Left ventricle myocardium inferior (tissue), 1 donor: ENCODE measurements at regions not wholly inside any gene's neighbourhood (a gene's known extent, or its start where the extent isn't known, plus 50 kb on each side); places are given as distances from the start of the nearest gene placed in this dataset.
A peak's percentile ranks its signal among the peaks of the same experiment; 100 is the strongest.
"Not testable (repeated sequence)": the region's sequence is repeated elsewhere in the genome, so short reads cannot be mapped to it uniquely, and the experiment has no call there.

Experiments used
- DNase-seq: peaks from one replicate; pipeline ENCODE4 v3.0.0-alpha.2; 2020
- H3K27ac ChIP-seq: fragments of 200-600 bp; replicated peaks from 2 replicates; pipeline ENCODE4 v1.8.0; 2021
- H3K27me3 ChIP-seq: fragments of 200-600 bp; 2 replicates; pipeline ENCODE4 v1.8.0; 2021; ENCODE audit warnings: low read depth
- H3K36me3 ChIP-seq: fragments of 200-600 bp; 2 replicates; pipeline ENCODE4 v1.8.0; 2021
- H3K4me1 ChIP-seq: fragments of 200-600 bp; 2 replicates; pipeline ENCODE4 v1.8.0; 2021
- H3K4me3 ChIP-seq: fragments of 200-600 bp; 2 replicates; pipeline ENCODE4 v1.8.0; 2021; ENCODE audit warnings: mild to moderate bottlenecking, moderate library complexity
- H3K9me3 ChIP-seq: fragments of 200-600 bp; replicated peaks from 2 replicates; pipeline ENCODE4 v1.8.0; 2021
- intact Hi-C: fragments of 100-400 bp; cut with micrococcal nuclease; formaldehyde crosslinking; loops from one replicate; pipeline ENCODE4 v1.11.0; 2022
- donor health status: DM: no; HTN: yes; CAD: no; lungs with severe emphysema.

DNA sequence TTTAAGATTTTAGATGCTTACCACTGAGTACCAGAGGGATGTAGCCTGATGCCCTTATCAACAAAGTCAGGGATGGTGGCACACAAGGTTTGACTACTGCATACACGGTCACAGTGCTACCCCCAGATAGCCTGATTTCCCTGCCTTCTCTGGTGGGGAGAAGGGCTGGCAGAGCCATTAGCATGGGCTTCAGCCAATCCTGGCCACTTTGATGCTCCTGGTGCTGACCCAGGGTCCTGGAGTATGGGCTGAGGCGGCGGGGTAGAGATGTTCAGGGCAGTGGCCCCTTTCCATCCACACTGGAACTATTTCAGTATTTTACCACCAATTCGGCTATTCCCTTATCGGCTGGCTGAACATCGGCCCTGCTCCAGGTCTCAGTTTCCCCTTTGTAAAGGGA lies 83.2 kb downstream of the POTEB3 start:
- intact Hi-C loops, H3K9me3 ChIP-seq, H3K4me3 ChIP-seq, H3K27ac ChIP-seq, H3K36me3 ChIP-seq, H3K4me1 ChIP-seq, H3K27me3 ChIP-seq, DNase-seq: not testable (repeated sequence)

DNA sequence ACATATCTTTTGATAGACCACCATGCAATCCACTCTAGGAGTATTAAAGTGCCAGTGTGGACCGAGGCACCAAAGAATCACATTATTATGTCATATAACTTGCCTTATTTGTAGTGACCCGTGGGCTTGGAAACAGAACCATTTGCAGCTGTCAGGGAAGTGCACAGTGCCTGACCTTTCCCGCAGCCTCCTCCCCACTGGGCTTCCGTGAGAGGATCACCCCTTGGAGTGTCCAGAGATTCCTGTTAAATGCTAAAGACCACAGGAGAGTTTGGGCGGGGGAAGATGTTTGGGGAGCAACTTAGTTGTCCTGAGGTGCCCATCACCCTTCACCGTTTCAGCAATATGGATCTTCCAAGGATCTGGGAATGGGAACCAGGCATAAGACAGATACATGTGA lies 84.4 kb downstream of the POTEB3 start:
- H3K27me3 ChIP-seq, intact Hi-C loops, H3K36me3 ChIP-seq, H3K4me1 ChIP-seq, H3K4me3 ChIP-seq, H3K9me3 ChIP-seq, H3K27ac ChIP-seq, DNase-seq: not testable (repeated sequence)

DNA sequence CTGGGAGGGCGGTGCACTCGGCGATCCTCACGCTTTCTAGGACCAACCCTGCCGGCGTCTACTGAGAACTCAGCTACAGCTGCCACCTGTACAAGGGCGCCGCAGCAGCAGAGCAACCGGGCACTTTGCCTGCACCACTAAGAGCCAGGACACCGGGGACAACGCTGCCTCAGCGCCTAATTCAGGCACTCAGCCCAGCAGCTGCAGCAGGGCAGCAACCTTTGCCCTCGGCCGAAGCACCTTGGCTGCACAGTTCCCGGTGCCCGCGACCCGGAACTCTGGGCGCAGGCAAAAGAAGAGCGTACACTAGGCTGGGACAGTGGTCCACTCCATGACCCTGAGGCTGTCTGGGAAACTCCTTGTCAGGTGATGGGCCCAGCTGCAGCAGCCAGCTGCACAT lies 85.7 kb downstream of the POTEB3 start:
- H3K27ac ChIP-seq, H3K36me3 ChIP-seq, DNase-seq: not testable (repeated sequence)

DNA sequence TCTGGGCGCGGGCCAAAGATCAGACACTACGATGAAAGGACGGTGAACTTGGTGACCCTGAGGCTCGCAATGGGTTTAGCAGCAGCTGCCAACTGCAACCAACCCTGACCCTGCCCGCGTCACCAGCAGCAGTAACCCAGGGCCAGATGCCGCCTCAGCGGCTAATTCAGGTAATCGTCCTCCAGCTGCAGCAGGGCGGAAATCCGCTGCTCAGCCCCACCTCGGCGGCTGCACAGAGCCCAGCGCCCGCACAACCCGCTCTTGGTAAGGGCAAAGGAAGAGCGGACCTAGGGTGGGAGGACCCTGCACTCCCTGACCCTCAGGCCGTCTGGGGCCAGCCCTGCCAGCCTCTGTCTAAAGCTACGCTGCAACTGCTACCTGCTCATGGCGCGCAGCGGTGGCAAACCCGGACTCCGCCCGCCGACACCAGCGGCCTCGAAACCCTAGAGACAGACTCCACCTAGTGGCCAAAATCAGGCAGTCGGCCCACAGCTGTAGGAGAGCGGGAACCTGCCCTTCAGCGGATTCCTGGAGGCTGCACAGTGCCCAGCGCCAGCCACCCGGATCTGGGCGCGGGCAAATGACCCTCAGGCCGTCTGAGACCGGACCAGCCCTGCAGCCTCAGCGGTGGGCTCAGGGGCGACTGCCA lies 87.5 kb downstream of the POTEB3 start:
- H3K9me3 ChIP-seq, H3K36me3 ChIP-seq, H3K4me1 ChIP-seq, H3K27ac ChIP-seq, H3K27me3 ChIP-seq, H3K4me3 ChIP-seq, DNase-seq, intact Hi-C loops: not testable (repeated sequence)

More for the DNA sequence above, 85.7 kb downstream of the POTEB3 start:
- H3K27me3 ChIP-seq, H3K9me3 ChIP-seq, H3K4me1 ChIP-seq, H3K4me3 ChIP-seq, intact Hi-C loops: not testable (repeated sequence)

DNA sequence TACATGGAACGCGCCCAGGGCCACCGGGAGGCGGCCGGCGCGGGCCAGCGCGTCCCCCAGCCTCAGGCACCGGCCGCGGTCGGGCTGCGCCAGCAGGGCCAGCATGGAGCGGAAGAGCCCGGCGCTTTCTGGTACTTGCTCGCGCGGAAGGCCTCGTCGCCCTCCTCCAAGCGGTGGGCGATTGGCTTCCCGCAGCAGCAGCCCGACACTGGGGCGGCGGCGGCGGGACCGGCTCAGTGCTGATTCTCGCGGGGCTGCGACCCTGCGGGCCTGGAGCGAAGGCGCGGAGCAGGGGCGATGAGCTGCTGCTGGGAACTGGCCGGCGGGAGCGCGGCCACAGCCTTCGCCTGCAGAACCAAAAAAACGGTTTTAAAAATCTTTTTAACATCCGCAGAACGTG lies 95.3 kb downstream of the POTEB3 start:
- H3K4me1 ChIP-seq, H3K9me3 ChIP-seq, intact Hi-C loops, H3K36me3 ChIP-seq, H3K27me3 ChIP-seq: not testable (repeated sequence)
- DNase-seq, result peak; percentile 12
- H3K27ac ChIP-seq, result peak overlapping the region; percentile 55
- H3K4me3 ChIP-seq, result peak overlapping the region; percentile 54

GRCh38 chr15:21344500-21344899 lies 95.8 kb downstream of the POTEB3 start:
- H3K27ac ChIP-seq, H3K4me1 ChIP-seq, intact Hi-C loops, H3K4me3 ChIP-seq, H3K36me3 ChIP-seq, H3K9me3 ChIP-seq, H3K27me3 ChIP-seq, DNase-seq: not testable (repeated sequence)

DNA sequence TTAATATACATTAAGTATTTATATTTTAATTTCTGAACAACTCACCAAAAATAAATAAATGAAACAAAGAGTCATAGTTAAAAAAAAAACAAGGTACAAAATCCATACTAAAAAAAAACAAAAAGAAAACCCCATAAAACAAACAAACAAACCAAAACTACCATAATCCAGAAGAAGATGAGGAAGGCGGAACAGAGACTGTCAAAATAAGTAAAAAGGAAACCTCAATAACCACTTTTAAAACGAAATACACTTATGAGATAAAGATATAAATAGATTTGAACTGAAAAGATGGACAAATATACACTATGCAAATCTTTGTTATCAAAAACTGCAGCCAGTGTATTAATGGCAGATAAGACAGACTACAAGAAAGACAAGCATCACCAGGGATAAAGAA lies 103.3 kb downstream of the POTEB3 start:
- H3K4me3 ChIP-seq, H3K27ac ChIP-seq, H3K4me1 ChIP-seq, H3K9me3 ChIP-seq, DNase-seq, H3K36me3 ChIP-seq, H3K27me3 ChIP-seq, intact Hi-C loops: not testable (repeated sequence)

DNA sequence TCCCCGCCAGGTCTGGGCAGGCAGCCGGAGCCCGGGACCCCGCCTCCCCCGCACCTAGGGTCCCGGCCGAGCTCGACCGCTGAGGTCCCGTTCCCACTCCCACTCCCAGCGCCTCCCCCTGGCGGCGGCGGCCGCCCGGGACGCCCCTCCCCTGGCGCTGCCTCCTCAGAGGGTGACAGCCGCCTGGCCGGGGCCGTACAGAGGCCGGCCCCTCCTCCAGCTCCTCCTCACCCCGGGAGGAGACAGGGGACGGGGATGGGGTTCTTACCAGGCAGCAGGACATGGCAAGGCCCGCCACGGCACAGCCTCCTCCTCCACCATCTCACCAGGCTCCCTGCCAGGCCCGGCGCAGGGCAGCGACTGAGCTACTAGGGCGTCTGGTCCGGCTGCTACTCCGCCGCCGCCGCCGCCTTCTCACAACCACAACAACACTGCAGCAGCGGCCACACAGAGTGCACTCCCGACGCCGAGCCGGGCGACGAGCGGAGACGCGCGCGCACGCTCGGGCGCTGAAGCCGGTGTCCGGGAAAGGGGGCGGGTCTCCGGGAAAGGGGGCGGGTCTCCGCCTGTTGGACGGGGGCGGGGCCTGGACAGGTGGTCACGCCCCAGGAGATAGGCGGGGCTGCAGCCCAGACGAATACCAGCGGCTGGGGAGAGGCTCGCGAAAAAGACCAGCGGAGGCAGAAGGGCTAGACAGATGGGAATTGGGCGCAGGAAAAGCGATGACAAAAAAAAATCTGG lies 115.4 kb downstream of the POTEB3 start:
- H3K4me3 ChIP-seq, DNase-seq, intact Hi-C loops: not testable (repeated sequence)

DNA sequence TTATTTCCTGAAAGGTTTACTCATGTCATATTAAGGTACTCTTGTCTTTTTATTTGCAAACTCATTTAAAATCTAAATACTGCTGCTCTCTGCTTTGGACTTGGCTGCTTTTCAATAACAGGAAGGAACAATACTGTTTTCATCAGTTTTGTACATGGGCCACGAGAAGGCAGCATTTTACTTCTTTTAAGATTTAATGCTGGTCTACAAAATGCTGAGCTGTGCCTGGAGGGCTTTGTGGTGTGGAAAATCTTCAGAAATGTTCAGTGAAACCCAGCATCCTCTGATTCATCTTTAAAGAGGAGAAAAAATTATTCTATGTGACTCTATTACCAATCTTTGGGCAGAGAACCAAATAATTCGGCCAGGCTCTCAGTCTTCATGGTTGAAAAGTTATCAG lies 155.9 kb downstream of the POTEB3 start:
- H3K4me3 ChIP-seq, H3K4me1 ChIP-seq, H3K9me3 ChIP-seq, intact Hi-C loops, DNase-seq, H3K27ac ChIP-seq, H3K36me3 ChIP-seq, H3K27me3 ChIP-seq: not testable (repeated sequence)

More for the DNA sequence above, 115.4 kb downstream of the POTEB3 start:
- not testable (repeated sequence) for H3K36me3 ChIP-seq, H3K9me3 ChIP-seq, H3K27me3 ChIP-seq, H3K27ac ChIP-seq, H3K4me1 ChIP-seq

DNA sequence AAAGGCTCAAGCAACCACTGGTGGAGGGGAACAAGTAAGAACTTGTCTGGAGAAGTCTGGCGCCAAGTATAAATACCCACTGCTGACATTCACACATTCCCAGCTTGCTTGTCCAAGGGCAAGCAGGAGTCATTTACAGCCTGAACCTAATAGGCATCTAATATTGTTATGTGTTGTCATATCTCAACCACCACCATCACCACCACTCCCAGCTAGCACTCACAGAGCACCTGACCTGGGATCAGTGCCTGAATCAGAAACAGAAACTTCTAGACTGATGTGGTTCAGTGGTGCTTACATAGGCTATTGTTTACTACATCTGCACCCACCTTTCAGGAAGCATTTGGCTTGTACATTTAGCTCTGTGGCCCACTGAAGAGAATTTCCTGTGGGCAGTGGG lies 157.1 kb downstream of the POTEB3 start:
- H3K4me1 ChIP-seq, H3K27me3 ChIP-seq, H3K36me3 ChIP-seq, H3K9me3 ChIP-seq, H3K4me3 ChIP-seq, DNase-seq, intact Hi-C loops, H3K27ac ChIP-seq: not testable (repeated sequence)

DNA sequence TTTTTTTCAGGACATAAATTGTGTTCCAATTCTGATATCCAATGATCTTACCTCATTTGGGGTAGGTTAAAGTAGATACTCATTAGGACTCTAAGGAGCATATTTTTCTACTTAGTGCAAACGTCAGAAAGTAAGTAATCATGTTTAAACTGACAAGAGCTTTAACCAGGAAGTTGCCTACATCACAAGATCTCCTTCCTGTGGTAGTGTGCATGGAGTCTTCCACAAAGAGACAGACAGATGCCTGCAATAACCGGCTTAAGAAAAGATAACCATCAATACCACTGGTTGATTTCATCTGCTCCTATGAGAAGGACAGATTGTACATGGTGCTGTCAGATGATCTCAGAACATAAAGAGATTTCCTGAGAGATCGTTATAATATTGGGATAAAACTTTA lies 160.0 kb downstream of the POTEB3 start:
- intact Hi-C loops, H3K27me3 ChIP-seq, H3K36me3 ChIP-seq, H3K9me3 ChIP-seq, H3K4me3 ChIP-seq, H3K27ac ChIP-seq, H3K4me1 ChIP-seq, DNase-seq: not testable (repeated sequence)

DNA sequence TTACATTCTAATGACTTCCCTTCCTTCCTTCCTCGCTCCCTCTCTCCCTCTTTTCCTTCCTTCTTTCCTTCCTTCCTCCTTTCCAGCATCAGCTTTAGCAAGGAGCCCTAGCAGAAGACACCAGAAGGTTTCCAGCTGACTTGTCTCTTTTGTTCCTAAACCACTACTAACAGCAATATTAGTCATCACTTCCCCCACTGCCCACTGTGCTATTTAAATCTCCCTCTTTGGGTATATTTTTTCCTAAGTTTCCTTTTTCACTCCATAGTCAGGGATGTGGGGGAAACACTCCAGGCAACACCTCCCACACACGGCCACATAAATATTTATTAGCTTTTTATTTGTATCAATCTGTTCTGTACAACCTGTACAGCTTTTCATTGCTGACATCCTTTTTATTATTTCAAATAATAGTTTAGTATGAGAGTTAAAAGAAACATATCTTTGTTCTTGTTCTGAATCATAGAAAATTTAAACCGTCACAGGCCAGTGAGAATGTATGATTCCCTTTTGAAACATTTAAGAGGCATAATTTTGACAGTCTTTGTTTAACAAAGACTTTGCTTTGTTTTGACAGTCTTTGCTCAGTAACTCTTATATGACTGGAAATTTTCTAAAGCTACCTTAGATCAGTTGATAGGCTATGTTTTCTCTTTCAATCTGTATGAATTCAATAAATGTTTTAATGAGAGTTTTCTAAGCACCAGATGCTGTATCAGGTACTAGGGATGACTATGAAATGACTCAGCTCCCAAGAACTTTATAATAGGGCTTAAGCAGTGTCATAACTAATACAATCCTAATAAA lies 167.9 kb downstream of the POTEB3 start:
- H3K27ac ChIP-seq, H3K36me3 ChIP-seq, intact Hi-C loops, DNase-seq, H3K4me1 ChIP-seq, H3K27me3 ChIP-seq, H3K9me3 ChIP-seq, H3K4me3 ChIP-seq: not testable (repeated sequence)
